Breast epithelium (tissue), 4 donors: ENCODE measurements at regions not wholly inside any gene's neighbourhood (a gene's known extent, or its start where the extent isn't known, plus 50 kb on each side); places are given as distances from the start of the nearest gene placed in this dataset.
A peak's percentile ranks its signal among the peaks of the same experiment; 100 is the strongest.

ENCODE experiments used
- DNase-seq, 2 donors: peaks; one replicate each; pipeline ENCODE4 v3.0.0-alpha.2; 2019; ENCODE audit warnings: low spot score in 2 of 2
- H3K27ac ChIP-seq, 2 donors: fragments of 200-600 bp; sonication (generic) in 1 of 2; one replicate each; pipeline ENCODE4 v1.5.1; 2016 to 2019; ENCODE audit warnings: mild to moderate bottlenecking in 1 of 2
- H3K27me3 ChIP-seq, 2 donors: fragments of 200-600 bp; sonication (generic) in 1 of 2; one replicate each; pipeline versions ENCODE4 v1.5.1 to v1.6.0; 2017 to 2019; ENCODE audit warnings: control low read depth in 1 of 2, mild to moderate bottlenecking in 1 of 2
- H3K36me3 ChIP-seq: fragments of 200-600 bp; one replicate; pipeline ENCODE4 v1.5.1; 2019
- H3K4me1 ChIP-seq, 2 donors: fragments of 200-600 bp; sonication (generic); one replicate each; pipeline ENCODE4 v1.5.1; 2016 to 2019; ENCODE audit warnings: control low read depth in 1 of 2
- H3K4me3 ChIP-seq, 3 donors: fragments of 200-600 bp; sonication (generic); 1 replicate in 2 of 3; 2 replicates in 1 of 3; pipeline ENCODE4 v1.5.1; 2016 to 2019; ENCODE audit warnings: mild to moderate bottlenecking in 3 of 3, moderate library complexity in 2 of 3
- H3K9me3 ChIP-seq, 2 donors: fragments of 200-600 bp; sonication (generic) in 1 of 2; one replicate each; pipeline ENCODE4 v1.5.1; 2016 to 2019; ENCODE audit warnings: control low read depth in 1 of 2
- POLR2A ChIP-seq: fragments of 450-650 bp; IDR thresholded peaks from one replicate; pipeline ENCODE4 v1.6.1; 2016; ENCODE audit warnings: antibody characterized with exemption, mild to moderate bottlenecking, moderate library complexity
- POLR2AphosphoS5 ChIP-seq, 3 donors: sonication (generic); formaldehyde crosslinking; IDR thresholded peaks; one replicate each; pipeline ENCODE4 v1.6.1; 2017; ENCODE audit warnings: antibody characterized with exemption in 3 of 3
- intact Hi-C: fragments of 100-400 bp; cut with DNase I; formaldehyde crosslinking; loops from one replicate; pipeline ENCODE4 v1.15.1; 2023; ENCODE audit warnings: low total_unique reads
- TF ChIP-seq, protein P1 (sequence below), 3 donors: fragments of 450-650 bp; IDR thresholded peaks; one replicate each; pipeline ENCODE4 v1.5.1; 2016 to 2017; ENCODE audit warnings: antibody characterized with exemption in 3 of 3, mild to moderate bottlenecking in 3 of 3, moderate library complexity in 3 of 3

DNA sequence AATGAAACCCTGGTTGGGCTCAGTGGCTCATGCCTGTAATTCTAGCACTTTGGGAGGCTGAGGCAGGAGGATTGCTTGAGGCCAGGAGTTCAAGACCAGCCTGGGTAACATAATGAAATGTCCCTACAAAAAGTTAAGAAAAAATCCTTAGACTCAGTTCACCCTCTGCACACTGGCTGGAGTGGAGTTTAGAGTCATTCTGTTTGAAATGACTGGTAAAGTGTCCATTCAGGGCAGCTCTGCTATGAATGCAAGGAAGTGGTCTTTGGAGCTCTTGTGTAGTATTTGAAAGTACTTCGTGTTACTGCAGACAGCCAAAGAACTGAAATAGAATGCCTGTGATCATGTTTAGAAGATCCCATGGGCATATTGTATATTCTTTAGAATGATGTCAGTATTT is 466.5 kb downstream of the PCNX1 start:
- H3K4me3 ChIP-seq: no peak overlapping the region
- H3K4me1 ChIP-seq: no peaks in the 10 kb centered on the region
- TF ChIP-seq POLR2AphosphoS5 (IDR thresholded peaks at IDR 0.05) (no peak), POLR2A (no peak)
- TF ChIP-seq, protein P1, sequence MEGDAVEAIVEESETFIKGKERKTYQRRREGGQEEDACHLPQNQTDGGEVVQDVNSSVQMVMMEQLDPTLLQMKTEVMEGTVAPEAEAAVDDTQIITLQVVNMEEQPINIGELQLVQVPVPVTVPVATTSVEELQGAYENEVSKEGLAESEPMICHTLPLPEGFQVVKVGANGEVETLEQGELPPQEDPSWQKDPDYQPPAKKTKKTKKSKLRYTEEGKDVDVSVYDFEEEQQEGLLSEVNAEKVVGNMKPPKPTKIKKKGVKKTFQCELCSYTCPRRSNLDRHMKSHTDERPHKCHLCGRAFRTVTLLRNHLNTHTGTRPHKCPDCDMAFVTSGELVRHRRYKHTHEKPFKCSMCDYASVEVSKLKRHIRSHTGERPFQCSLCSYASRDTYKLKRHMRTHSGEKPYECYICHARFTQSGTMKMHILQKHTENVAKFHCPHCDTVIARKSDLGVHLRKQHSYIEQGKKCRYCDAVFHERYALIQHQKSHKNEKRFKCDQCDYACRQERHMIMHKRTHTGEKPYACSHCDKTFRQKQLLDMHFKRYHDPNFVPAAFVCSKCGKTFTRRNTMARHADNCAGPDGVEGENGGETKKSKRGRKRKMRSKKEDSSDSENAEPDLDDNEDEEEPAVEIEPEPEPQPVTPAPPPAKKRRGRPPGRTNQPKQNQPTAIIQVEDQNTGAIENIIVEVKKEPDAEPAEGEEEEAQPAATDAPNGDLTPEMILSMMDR (IDR thresholded peaks at IDR 0.05): no peak
- no peaks in the 10 kb centered on the region for H3K36me3 ChIP-seq
- peak overlapping the region in 1 of 2 donors; percentile 68 for H3K27ac ChIP-seq
- intact Hi-C loops: no loop called here
- no peaks in the 10 kb centered on the region for H3K27me3 ChIP-seq
- DNase-seq: no peak
- H3K9me3 ChIP-seq: no peaks in the 10 kb centered on the region

DNA sequence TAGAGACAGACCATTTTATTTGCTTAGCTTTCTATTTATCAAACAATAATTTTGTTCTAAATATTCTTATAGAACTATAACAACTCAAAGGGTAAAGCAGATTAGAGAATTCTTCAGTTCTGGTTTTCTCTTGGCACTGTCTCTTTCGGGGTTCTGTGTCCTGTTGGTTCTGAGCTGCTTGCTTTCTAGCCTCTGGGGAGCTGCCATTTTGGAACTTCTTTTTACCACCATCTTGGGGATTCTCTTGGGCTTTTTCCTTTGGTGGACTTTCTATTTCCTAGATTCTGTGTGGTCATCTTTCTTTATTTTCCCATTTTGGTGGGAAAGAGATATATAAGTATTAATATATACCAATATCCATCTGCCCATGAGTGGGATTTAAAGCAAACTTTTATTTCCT is 467.7 kb downstream of the PCNX1 start:
- DNase-seq: no peak
- no peaks in the 10 kb centered on the region for H3K9me3 ChIP-seq
- no peaks in the 10 kb centered on the region for H3K4me1 ChIP-seq
- H3K27ac ChIP-seq: no peak overlapping the region
- TF ChIP-seq POLR2A (no peak), POLR2AphosphoS5 (IDR thresholded peaks at IDR 0.05) (no peak)
- TF ChIP-seq, protein P1 (IDR thresholded peaks at IDR 0.05): no peak
- H3K4me3 ChIP-seq: no peak overlapping the region
- H3K36me3 ChIP-seq: no peaks in the 10 kb centered on the region
- H3K27me3 ChIP-seq: no peaks in the 10 kb centered on the region
- intact Hi-C loops: no loop called here

- H3K27me3 ChIP-seq: no peaks in the 10 kb centered on the region
- TF ChIP-seq POLR2AphosphoS5 (IDR thresholded peaks at IDR 0.05) (no peak), POLR2A (no peak)
- TF ChIP-seq, protein P1 (IDR thresholded peaks at IDR 0.05): no peak
- no peaks in the 10 kb centered on the region for H3K36me3 ChIP-seq
- H3K4me3 ChIP-seq: no peak overlapping the region
- H3K27ac ChIP-seq: no peak overlapping the region
- DNase-seq: no peak
- no peaks in the 10 kb centered on the region for H3K9me3 ChIP-seq
- no peaks in the 10 kb centered on the region for H3K4me1 ChIP-seq
- intact Hi-C loops: no loop called here
Measured at GRCh38 chr14:71377099-71377498, 469.8 kb downstream of the PCNX1 start.

- Histone ChIP-seq H3K27ac (peak overlapping the region in 1 of 2 donors; percentile 64), H3K4me1 (no peaks in the 10 kb centered on the region)
- intact Hi-C loops: no loop called here
Measured at GRCh38 chr14:71380271-71380670, 473.0 kb downstream of the PCNX1 start.

GRCh38 chr14:71381814-71382213 is 474.6 kb downstream of the PCNX1 start:
- H3K9me3 ChIP-seq: no peaks in the 10 kb centered on the region
- H3K27ac ChIP-seq: peak overlapping the region in 1 of 2 donors; percentile 64
- no peaks in the 10 kb centered on the region for H3K4me1 ChIP-seq
- H3K36me3 ChIP-seq: no peaks in the 10 kb centered on the region
- no peaks in the 10 kb centered on the region for H3K27me3 ChIP-seq
- intact Hi-C loops: no loop called here
- no peak overlapping the region for H3K4me3 ChIP-seq
- no peak for DNase-seq
- TF ChIP-seq POLR2A: no peak

More at GRCh38 chr14:71380271-71380670, 473.0 kb downstream of the PCNX1 start:
- Histone ChIP-seq H3K36me3 (no peaks in the 10 kb centered on the region), H3K27me3 (no peaks in the 10 kb centered on the region), H3K4me3 (no peak overlapping the region), H3K9me3 (no peaks in the 10 kb centered on the region)
- no peak for DNase-seq
- no peak for TF ChIP-seq POLR2A
- TF ChIP-seq, protein P1 (IDR thresholded peaks at IDR 0.05): no peak
- no peak for TF ChIP-seq POLR2AphosphoS5 (IDR thresholded peaks at IDR 0.05)

- no peaks in the 10 kb centered on the region for H3K36me3 ChIP-seq
Measured at GRCh38 chr14:71382315-71382714, 475.1 kb downstream of the PCNX1 start.

More at GRCh38 chr14:71382315-71382714, 475.1 kb downstream of the PCNX1 start:
- no peak overlapping the region for H3K4me3 ChIP-seq
- intact Hi-C loops: no loop called here
- H3K27ac ChIP-seq: no peak overlapping the region
- TF ChIP-seq, protein P1 (IDR thresholded peaks at IDR 0.05): no peak
- TF ChIP-seq POLR2A: no peak
- no peak for TF ChIP-seq POLR2AphosphoS5 (IDR thresholded peaks at IDR 0.05)
- no peaks in the 10 kb centered on the region for H3K9me3 ChIP-seq
- no peak for DNase-seq
- no peaks in the 10 kb centered on the region for H3K4me1 ChIP-seq
- H3K27me3 ChIP-seq: no peaks in the 10 kb centered on the region
